D341Med (cell line): ENCODE measurements at regions not wholly inside any gene's neighbourhood (a gene's known extent, or its start where the extent isn't known, plus 50 kb on each side); places are given as distances from the start of the nearest gene placed in this dataset.

Experiments
- DNase-seq: peaks from one replicate; pipeline ENCODE4 v3.0.0; 2012; ENCODE audit warnings: low spot score

DNA sequence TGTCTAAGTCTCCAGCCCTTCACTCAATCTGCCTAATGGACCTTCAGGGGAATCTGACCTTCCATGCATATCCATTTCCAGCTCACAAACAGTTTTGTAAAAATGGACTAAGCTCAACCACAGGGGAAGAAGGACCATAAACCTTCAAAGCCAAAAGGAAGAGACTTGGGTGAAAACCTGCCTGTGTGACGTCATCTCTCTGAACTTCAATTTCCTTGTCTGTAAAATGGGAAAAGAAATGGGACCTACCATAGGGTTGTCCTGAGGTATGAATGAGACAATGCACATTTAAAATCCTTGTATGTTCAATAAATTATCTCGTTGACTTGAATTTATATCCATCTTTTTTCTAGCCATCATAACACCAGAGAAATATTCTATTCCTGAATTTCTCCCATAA is 370.7 kb downstream of the INSC start:
- no peak for DNase-seq

DNA sequence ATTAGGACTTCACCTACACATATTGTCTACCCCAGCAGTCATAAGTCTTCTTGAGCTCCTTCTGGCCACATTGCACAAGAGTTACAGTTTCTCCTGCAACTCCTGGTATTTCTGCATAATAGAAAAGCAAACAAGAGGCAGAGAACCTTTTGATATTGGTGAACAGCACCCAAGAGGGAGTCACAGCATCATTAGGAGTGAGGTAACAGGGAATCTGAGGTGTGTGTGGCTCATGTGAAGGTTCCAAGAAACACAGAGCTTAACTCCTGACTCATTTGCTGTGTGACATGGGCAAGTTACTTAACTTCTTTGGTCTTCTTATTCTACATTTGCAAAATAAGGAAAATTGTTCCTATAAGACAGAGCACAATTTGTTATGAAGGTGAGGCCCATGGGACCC is 374.6 kb downstream of the INSC start:
- no peak for DNase-seq

DNA sequence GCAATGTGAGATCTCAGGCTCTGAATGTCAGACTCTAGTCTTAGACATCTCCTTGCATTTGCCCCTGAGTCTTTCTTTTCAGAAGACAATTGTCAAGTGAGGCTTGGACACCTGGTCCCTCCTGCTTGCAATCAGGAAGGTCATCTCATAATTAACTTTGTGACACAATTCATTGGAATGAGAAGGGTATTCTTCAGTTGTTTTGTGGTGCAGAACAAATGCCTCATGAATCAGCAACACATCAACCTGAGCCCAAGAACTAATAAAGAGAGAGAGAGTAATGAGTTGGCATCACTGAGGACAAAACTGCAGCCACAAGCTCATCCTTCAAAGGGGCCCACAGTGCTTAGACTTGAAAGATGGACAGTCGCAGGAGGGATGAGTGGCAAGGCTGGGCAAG is 375.8 kb downstream of the INSC start:
- no peak for DNase-seq

DNA sequence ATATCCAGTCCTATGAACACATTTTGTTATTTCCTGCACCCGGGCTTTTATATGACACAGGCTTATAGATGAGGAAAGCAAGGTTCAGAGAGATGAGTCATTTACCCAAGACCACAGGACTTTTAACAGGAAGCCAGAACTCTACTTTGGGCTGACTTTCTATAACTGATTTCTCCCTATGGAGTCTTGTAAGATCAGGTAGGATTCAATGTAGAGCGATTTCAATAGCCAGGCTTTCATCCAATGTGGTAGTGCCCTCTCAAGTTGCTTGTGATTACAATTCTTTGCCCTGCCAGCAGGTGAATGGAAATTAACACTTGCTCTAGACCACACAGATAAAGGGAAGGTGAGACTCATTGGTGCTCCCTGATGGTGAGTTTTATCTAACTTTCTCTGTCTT is 378.3 kb downstream of the INSC start:
- DNase-seq = no peak

DNA sequence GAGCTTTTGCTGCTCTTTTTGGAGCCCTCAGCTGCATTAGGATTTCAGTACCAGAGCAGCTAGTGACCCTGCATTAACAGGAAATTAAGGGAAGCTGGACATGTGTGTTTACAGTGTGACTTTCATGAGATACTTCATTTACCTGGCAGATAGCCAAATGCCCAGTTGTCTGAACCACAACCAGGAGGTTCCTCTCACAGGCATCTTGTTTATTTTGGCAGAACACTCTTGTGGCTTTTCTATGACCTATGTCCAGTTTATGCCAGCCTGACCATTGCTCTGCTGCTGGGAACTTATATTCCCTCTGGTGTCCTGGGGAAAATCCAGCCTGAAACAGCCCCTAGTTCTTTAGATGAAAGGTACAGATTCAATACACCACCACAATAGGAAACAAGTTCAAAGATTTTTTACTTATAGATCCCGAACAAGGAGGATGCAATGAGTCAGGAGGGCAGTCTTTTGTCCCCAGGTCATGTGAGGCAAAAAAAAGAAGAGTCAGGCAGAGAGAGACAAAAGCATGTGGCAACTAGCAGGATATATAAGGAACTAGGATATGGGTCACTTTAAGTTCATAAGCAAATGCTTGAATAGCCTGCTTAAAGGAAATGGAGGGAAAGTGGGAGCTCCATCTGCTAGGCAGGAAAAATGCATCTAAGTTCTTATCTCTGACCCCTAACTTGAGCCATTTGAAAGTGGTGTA is 379.3 kb downstream of the INSC start:
- DNase-seq = no peak

DNA sequence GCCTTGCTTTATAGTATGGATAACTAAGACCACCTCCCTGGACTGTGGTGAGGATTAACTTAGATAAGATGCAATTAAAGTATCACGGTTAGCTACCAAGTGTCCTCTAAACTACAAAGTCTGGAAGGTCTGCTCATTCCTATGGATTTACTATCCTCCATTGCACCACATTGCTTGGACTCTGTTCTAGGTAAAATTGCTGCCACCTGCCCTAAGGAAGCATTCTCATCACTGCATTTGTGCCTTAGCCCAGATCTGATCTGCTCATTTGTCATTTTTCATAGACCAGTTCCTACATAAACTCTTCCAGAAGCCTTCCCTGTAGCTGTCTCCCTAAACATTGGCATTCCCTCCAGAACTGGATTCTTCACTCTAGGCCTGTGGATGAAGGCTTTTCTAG is 380.0 kb downstream of the INSC start:
- DNase-seq = no peak

DNA sequence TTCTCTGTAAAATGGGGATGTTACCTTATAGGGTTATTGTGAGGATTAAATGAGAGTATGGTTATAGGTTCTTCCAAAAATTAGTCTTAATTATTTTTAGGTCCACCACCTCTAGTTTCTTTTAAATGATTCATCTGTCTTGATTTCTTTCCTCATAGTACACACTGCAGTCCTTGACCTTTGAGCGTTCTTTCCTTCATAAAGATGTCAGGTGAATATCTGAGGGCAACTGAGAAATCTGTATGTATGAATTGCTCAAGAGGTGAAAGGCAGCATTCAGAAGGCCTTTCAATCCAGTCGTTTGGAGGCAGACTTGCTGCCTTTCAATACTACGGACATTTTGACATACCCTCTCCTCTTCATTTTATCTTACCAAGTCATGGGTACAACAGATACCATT is 380.7 kb downstream of the INSC start:
- DNase-seq = no peak

DNA sequence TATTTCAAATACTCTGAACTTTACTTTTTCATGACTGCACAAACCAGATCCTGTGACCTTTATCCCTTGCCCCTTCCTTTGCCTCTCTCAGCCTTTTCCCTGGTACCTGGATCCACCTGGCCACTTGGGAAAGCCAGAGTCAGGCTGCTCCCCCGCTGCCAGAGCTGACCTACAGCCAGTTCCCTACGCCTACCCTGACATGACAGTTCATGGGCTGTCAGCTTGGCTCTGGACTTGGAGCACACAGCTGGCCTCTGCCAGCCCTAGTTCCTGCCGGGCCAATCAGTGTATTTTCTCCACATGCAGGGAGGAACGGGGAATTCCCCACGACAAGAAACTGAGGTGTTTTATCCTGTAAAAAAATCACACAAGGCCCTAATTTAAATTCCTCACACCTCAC is 382.6 kb downstream of the INSC start:
- DNase-seq = no peak

DNA sequence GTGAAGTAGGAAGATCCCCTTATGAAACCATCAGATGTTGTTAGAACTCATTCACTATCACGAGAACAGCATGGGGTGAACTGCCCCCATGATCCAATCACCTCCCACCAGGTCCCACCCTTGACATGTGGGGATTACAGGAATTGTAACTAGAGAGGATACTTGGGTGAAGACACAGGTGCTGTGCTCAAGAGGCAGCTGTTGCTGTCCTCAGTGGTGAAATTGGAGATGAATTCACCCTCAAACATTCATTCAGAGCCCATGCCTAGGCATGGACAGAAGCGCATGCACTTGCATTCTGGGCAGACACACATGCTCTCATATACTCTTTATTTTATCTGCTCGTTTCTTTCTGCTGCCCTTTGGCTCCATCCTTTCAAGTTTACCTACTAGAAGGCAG is 385.0 kb downstream of the INSC start:
- DNase-seq = no peak

DNA sequence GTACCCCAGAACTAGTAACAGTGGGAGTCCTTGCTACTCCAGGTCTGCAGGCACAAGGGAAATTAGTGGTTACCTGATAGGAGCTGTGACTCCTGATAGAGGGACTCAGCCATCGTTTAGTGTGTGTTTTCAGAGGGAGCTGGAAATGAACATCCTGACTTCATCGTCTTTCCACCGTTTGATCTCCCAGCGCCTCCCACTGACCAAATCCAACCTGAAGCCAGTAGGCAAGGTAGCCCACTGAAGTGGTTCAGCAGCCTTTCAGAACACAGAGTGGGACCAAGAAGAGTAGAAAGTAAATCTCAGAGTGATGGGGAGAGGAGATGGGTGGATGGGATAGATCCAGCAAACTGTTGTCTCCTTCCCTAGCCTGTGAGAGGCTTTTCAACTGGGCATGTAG is 385.9 kb downstream of the INSC start:
- DNase-seq = no peak

DNA sequence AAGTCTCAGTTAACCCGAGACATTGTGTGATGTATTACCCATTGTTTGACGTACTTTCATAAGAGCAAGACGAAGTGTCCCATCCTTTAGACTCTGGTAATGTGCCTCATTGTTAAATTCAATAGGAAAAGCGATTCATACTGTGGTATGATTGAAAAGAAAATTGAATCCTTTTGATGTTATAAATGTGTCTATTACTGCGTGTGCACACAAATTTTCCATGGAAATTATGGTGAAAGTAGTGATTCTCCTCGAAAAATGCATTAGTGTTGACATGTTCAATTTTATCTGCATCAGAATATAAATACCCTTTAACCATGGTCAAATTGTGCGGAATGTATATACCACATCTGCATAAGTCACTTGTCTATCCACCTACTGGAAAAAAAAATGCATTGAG is 386.8 kb downstream of the INSC start:
- DNase-seq = no peak

DNA sequence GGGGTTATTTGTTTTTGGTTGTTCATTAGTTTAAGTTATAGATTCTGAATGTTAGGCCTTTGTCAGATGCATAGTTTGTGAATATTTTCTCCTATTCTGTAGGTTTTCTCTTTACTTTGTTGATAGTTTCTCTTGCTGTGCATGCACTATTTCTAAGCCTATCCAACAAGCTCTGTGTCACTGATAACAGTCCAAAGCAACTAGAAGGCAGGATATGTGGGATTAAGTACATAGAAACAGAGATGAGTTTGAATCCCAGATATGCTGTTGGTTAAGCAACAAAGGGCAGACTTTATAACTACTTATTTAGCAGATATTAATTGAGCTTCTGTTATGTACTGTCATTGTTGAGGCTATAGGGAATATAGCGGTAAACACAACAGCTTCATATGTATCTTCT is 390.4 kb downstream of the INSC start:
- DNase-seq = no peak

DNA sequence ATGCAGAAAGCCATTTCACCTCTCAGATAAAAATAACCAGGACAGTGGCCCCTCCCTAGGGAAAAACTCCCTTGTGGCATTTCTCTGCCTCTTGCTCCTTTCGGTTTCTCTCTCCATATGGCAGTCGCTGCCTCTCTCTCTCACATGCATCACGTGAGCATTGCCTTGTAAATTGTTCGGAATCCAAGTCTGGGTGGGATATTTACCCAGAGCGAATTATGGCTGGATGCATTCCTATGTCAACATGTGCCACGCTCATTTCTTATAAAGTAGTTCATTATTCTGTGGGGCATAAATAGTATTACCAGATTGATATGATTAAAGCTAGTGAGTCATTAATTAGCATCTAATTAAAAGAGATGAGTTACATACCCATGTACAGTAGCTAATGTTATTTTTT is 392.9 kb downstream of the INSC start:
- DNase-seq = no peak

DNA sequence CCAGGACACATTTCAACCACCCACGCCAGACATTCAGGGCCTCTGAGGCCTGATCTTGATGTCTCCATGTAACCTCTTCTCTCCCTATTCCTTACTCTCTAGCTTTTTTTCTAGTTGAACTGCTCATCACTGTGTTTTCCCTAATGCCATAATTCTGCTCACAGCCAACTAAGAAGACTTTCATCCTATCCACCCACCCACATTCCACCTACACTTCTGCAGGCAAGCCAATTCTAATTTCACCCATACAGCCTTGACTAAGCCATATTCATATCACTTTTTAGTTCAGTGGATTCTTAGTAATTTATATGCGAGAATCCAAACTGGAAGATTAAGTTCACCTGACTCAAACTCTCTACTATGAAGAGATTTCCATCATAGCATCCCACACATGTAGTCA is 394.4 kb downstream of the INSC start:
- DNase-seq = no peak

DNA sequence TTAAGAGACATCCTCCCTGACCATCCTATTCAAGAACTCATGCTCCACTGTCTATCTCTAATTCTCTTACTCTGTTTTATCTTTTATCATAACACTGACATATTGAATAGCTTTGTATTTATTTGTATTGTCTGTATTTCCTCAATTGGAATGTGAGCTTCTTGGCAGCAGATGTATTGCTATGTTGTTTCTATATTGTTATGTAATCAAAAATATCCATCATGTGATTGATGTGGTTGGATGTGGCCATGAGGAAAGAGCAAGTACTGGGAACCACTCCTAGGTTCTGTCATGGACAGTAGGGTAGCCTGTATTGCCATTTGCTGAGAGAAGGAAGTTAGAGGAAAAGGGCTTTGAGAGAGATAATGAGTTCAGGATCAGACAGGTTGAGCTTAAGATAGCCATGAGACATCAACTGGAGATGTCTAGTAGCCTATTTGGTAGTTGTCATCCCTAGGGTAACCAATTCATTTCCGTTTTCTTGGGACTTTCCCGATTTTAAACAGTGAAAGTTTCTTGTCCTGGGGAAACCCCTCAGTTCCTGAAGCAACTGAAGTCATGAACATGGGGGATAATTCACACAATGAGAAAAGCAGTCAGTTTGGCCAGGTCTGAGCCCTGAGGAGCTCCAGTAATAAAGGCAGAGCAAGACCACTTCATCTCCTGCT is 404.5 kb downstream of the INSC start:
- no peak for DNase-seq

DNA sequence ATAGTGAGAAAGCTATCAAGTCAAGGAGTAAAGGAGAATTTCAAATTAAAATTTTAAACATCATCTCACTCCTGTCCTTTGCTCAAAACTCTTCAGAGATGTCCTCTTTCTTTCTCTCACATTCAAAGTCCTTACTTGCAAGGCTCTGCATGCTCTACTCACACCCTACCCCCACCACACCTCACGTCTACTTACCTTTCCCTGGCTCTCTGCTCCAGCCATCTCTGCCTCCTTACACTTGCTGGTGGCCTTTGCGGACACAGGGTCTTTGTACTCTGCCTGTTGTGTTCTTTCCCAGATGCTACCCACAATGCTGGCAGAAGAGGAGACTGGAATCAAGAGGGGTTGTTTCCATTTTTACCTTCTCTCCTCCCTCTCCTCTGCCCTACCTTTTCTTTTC is 405.2 kb downstream of the INSC start:
- no peak for DNase-seq

DNA sequence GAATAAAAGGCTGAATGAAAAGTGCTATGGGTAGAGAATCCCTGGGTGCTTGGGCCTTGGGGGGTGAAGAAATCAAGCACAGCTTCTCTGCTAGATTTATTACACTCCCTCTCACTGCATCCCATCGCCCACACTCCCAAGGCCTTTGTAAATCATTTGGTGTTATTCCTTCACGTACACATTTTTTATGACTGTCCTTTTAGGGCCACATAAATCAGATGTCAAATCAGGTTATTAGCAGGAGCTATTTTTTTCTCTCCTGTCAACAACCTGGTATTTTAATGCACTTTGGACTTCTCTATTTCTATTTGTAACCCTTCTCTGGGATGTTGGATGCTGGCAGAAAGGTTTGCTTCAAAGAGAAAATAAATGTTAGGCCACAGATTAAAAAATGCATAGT is 408.8 kb downstream of the INSC start:
- no peak for DNase-seq

DNA sequence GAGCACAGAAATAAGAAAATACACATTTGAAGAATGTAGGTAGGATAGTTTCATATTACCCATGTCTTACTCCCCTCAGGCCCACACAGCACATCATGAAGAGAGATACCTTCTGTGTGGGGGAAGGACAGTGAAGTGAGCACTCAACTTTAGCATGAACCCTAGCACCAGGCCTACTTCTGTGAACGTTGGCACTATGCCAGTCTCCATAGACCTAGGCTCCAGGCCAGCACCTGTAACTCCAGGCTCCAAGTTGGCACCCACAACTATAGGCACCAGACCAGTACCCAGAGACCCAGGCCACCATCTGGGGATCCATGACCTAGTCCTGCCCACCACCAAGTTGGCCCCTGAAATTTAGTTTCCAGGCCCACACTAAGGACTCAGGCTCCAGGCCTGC is 410.9 kb downstream of the INSC start:
- DNase-seq = no peak

DNA sequence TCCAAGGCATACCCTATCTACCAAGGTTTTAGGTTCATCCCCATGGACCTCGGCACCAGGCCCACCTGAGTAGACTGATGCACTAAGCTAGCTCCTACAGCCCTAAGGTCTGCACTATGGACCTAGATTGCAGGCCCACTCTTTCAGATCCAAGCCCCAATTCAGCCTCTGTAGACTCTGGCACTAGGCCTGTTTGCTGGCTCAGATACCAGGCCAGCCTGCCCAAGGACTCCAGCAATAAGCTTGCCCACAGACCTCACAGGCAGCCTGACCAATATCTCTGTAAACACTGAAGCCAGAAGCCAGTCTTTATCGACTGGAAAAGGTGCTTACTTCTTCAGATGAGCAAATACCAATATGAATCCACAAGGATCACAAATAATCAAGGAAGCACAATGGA is 411.3 kb downstream of the INSC start:
- DNase-seq = no peak

DNA sequence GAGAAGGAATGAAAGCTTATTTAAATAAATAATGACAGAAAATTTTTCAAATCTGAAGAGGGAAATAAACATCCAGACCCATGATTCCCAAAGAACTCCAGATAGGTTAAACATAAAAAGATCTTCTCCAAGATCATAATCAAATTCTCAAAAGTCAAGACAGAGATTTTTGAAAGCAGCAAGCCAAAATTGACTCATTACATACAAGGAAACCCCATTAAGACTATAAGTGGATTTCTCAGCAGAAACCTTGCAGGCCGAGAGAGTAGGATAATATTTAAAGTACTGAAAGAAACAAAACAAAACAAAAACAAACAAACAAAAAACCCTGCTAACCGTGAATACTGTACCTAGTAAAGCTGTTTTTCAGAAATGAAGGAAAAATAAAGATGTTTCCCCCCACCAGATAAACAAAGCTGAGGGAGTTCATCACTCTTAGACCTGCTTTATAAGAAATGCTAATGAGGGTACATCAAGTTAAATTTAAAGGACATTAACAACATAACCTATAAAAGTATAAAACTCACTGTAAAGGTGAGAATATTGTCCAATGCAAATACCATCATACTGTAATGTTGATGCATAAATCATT is 412.2 kb downstream of the INSC start:
- no peak for DNase-seq

DNA sequence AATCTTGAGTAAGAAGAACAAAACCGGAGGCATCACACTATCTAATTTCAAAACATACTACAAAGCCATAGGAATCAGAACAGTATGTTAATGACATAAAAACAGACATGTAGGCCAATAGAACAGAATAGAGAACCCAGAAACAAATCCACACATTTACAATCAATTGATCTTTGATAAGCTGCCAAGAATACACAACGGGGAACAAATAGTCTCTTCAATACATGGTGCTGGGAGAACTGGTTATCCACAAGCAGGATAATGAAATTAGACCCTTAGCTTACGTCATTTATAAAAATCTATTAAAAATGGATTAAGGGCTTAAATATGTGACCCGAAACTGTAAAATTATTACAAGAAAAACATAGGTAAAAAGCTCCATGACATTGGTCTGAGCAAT is 417.7 kb downstream of the INSC start:
- no peak for DNase-seq

DNA sequence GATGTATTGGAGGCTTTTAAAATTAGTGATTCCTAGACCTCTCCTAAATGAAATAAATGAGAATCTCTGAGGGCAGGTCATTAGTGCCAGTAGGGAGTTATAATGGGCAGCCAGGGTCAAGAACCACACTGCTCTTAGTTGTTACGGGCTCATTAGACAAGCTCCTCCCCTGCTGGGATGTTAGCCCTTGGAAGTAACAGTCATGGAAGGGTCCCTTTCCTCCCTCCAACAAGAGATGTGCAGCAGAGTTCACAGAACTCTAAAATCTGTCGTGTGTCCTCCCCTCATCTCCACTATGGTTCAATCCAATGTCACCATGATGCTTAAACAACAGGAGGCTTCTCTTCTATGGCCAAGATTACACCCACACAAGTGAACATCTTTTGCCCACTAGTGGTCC is 419.5 kb downstream of the INSC start:
- DNase-seq = no peak

DNA sequence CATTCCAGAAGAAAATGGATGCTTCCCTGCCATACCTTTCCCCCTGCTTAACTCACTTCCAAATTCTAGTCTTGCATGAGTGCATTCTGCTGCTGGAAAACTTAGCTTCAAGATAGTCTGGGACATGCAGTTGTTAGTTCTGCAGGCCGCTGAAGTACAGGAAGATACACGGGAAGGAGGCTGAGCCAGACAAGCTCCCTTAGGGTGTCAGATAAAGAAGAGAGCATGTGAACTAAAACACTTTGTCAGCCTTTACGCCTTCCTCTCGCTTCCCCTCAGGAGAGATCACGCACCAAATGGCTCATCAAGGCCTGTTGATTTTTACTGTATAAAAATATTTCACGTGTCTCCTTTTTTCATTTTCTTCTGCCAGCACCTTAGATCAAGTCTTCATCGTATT is 420.7 kb downstream of the INSC start:
- DNase-seq = no peak

DNA sequence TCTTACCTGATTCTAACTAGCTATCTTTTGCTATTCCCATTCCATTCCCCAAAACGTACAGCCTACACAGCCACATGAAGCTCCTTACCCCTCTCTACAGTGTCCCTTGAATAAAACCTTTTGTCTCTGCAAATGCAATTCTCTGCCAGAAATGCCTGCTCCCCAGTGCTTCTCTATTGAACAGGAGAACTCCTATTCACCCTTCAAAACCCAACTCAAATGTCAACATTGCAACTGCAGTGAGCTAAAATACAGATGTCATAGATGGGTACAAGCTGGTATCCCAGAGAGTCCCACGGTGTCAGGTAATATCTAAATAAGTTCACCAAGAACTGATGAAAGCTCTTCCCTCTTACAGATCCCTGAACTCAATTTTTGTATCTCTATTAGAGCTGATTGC is 421.7 kb downstream of the INSC start:
- DNase-seq = no peak
